GM04503 (cell line): ENCODE measurements at regions not wholly inside any gene's neighbourhood (a gene's known extent, or its start where the extent isn't known, plus 50 kb on each side); places are given as distances from the start of the nearest gene placed in this dataset.
A peak's percentile ranks its signal among the peaks of the same experiment; 100 is the strongest.

Experiments used
- DNase-seq: peaks from one replicate; pipeline ENCODE4 v3.0.0-alpha.2; 2012; ENCODE audit warnings: low read depth

- no peak for DNase-seq
These were observed 372.5 kb upstream of the SYT4 start for GRCh38 chr18:43649649-43650357.

DNA sequence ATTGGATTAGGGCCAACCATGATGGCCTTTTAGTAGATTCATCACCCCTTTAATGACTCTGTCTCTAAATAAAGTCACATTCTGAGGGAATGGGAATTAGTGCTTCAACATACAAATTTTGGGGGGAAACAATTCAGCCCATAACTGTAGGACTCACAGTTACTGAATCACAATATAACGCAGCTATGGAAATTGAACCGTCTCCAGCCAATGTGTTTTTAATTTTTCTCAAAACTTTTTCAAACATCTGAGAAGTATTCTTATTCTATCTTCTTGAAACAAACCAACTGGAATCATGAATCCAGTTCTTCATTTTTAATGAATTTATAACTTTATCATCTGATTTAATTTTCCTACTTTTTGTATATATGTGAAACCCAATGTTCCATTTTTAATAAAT is 373.1 kb upstream of the SYT4 start:
- no peak for DNase-seq

DNA sequence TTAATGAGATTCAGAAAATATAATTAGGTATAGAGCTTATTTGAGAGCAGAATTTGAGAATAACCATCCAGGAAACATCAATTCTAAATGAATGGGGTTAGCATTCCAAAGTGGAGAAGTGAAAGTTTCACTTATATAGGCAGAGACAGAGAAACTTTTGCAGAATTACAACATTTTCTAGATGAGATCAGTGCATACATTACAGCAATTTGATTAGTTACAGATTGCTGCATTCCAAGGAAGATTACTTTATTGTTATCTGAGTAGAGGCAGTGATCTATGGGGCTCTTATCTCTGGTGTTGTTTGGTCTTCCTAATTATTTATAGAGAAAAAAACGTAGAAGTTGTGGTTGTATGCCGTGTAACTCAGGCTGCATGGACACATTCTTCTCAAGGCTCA is 373.8 kb upstream of the SYT4 start:
- DNase-seq = no peak

- DNase-seq = no peak
These were observed 379.3 kb upstream of the SYT4 start for GRCh38 chr18:43656547-43656946.

GRCh38 chr18:43661570-43661969 is 384.3 kb upstream of the SYT4 start:
- peak; percentile 20 for DNase-seq

DNA sequence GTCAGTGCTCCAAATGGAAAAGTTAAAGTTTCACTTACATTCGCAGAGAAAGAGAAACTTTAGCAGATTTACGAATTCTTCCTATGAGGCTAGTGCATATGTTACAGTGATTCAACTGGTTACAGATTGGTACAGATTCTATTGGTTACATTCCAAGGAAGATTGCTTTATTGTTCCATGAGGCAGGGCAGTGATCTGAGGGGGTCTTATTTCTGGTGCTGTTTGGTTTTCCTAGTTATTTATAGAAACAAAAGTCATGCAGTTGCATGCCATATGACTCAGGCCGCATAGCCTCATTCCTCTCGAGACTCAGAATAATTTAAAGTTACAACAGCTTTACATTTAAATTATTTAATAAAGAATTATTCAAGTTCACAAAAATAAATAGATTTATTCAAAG is 385.4 kb upstream of the SYT4 start:
- peak; percentile 24 for DNase-seq

- no peak for DNase-seq
These were observed 385.9 kb upstream of the SYT4 start for GRCh38 chr18:43663159-43663558.

DNA sequence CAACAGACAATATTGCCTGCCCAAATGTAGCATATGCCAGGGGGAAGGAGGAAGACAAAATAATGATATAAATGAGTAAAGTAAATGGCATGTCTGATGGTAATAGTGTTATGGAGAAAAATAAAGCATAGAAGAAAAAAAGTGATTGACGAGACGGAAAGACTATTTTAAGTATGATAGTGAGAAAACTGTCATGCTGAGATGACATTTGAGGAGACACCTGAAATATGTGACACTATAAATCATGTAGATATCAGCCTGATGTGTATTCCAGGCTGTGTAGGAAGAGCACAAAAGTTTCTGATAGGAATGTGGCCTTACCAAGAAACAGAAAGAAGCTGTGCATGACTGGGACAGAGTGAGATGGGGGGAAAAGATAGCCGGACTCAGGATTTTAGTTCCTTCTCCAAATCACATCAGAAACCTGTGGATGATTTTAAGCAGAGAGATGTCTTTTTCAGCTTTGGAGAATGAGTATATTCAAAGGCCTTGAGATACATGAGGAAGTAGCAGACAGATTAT is 387.3 kb upstream of the SYT4 start:
- DNase-seq = no peak

DNA sequence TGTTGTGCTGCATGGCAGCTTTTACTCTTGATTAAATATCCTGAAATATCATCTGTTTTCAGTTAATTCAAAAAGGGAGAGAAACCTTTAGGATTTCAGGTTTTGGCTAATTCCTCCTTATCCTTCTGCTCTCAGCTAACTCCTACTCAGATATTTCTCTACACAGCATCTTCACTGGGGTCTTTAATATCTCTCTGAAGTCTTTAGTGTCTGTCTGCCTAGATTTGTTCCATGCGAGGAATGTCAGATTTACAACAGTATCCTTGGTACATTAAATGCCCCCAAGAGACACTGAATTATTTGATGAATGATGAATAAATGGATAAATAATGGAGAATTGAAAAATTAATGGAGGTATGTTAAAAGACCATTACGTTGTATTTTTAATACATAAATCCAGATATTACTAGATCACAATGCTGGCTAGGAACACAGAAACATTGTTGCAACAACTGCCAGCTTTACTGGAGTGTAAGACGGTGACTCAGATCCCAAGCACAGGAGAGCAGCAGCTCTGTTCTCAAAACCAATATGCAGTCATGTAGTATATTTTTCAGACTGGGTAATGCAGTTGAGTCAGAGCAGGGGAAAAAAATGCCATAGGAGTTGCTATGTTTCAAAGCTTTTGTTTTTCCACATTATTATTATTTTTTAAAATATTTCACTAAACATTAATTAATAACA is 388.0 kb upstream of the SYT4 start:
- DNase-seq = peak; percentile 67

DNA sequence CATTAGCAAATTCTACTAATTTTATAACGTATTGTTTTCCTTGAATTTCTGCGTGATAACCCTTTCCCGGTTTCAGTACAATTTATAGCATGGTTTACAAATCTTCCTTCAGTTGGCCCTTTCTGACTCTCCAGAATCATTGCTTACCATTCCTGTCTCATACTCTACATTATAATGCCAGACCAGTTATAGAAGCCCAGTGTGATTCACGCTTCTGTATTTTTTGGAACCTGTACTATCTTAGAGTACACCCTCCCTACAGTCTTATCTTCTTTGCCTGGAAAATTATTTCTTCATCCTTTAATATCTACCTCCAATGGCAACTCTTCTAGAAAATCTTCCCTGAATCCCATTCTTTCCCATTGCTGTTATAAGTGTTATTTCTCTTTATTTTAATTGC is 391.6 kb upstream of the SYT4 start:
- DNase-seq = no peak

- no peak for DNase-seq
These were observed 394.1 kb upstream of the SYT4 start for GRCh38 chr18:43671431-43671830.

DNA sequence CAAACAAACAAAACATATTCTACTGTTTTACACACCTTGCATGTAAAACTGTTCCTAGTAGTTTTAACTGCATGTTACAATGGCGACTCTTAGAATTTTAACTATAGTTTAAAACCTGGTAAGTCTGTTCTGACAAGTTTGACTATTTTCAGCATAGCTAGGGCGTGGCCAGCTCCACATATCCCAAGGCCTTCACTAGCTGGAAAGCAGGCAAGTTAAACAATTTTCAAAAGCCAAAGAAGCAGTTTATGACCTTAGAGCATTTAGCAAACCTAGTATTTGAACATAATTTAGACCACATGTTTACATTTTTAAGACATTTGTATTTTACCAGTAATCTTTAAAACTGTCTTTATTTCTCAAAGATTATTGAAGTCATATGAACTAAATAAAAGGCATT is 402.8 kb upstream of the SYT4 start:
- peak; percentile 29 for DNase-seq

DNA sequence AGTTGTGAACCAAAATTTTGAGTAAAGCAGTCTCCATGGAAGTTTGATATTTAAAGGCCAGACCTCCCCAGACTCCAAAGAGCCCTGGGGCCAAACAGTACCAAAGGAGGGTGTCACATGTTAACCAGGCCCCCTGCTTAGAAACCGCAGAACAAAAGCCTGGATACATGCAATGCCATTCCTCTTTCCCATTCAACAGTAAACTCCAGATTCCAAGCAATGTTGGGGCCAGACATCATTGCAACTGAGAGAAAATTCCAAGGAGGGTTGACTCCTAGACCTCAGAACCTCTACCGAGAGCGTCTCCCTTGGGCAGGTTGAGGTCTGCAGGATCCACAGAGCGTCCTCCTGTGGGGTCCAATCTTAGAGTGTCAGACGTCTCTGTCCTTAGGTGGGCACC is 404.4 kb upstream of the SYT4 start:
- DNase-seq = no peak

DNA sequence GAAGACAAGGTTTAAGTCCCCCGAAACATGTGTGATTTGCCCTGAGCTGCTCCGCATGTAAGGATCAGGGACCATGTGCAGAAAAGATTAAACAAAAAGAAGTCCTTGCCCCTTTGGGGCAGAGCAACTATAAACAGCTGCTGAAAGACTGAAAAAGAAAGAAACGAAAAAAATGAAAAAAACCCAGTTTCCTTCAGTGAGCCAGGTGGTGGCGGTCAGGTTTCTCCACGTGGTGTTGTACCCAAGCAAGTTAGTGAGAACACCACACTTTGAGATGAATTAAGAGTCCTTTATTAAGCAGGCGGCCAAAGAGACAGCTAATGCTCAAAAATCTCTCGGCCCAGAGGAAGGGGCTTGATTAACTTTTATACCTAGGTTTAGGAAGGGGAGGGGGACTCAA is 404.9 kb upstream of the SYT4 start:
- no peak for DNase-seq

DNA sequence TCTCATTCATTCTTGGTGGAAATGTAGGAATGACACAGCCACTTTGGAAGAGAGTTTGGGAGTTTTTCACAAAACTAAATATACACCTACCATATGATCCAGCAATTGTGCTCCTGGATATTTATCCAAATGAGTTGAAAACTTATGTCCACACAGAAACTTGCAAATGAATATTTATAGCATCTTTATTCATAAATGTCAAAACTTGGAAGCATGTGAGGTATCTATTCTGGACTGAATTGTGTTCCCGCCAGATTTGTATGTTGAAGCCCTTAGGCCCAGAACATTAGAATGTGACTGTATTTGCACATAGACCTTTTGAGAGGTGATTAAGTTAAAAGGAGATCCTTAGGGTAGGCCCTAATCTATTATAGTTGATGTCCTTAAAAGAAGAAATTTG is 409.4 kb upstream of the SYT4 start:
- DNase-seq = no peak

DNA sequence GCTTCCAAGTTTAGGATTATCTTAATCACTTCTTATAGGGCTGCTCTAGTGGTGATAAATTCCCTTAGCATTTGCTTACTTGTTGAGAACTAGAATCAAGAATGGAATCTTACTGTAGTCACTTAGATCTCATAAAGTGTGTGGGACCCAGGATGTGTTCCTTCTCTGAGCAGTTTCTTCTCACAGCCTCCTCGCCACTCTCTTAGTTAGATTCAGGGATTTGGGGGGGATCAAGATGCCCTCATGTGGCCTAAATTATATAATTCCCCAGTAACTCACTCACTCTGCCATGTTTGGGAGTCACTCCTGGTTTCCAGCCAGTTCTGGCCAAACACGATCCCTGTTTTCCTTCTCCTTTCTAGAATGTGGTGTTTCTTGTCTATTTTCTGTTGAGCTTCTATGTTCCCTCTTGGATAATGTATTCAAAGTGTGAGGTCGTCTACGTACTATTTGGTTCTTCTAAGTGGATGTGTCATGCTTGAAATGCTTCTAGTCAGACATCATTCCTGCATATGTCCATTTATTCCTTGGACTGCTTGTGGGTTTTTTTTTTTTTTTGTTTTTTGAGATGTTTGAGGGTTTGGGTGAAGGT is 414.9 kb upstream of the SYT4 start:
- DNase-seq = peak; percentile 22

GRCh38 chr18:43702399-43702798 is 425.1 kb upstream of the SYT4 start:
- DNase-seq = no peak

- no peak for DNase-seq
These were observed 425.8 kb upstream of the SYT4 start for GRCh38 chr18:43703050-43703449.

- DNase-seq = no peak
These were observed 428.6 kb upstream of the SYT4 start for GRCh38 chr18:43705850-43706249.

GRCh38 chr18:43710135-43710534 is 432.8 kb upstream of the SYT4 start:
- no peak for DNase-seq

DNA sequence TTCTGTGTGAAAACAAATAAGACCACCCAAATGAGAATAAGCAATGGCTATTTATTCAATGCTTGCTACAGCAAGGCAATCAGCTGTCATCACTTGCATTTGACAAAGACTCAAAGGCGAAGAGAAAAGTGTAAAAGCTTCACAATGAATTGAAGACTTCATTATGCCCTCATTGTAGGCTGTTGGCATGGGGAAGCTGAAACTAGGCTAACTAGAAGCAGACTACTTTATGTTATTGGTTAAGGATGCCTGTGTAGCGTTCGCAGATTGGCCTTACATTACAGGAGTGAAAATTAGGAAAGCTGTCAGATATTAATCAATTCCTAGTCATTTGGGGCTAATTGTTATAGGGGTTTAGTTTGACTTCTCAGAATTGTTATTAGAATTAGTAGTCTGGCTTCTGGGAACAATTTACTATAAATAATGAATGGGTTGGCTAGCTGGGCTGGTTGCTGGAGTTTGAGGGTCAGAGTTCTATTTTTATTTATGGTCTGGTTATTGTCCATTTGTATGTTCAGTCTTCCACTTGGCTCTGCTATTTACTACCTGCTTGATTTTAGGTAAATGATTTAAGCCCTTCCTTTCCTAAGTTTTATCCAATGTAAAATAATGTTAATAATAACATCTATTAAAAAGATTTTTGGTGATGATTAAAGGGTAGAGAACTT is 437.2 kb upstream of the SYT4 start:
- DNase-seq = no peak

- no peak for DNase-seq
These were observed 442.0 kb upstream of the SYT4 start for GRCh38 chr18:43719267-43719795.

- no peak for DNase-seq
These were observed 442.8 kb upstream of the SYT4 start for GRCh38 chr18:43720041-43720440.
